Keratinocyte (primary cell): ENCODE measurements at regions not wholly inside any gene's neighbourhood (a gene's known extent, or its start where the extent isn't known, plus 50 kb on each side); places are given as distances from the start of the nearest gene placed in this dataset.

Source experiments
- DNase-seq: peaks from one replicate; pipeline ENCODE4 v3.0.0-alpha.2; 2011; ENCODE audit warnings: low read depth, missing footprints, low spot score
- FAIRE-seq: peaks from 2 replicates; lab custom pipeline; 2011; peaks lifted over from hg19 to GRCh38; lab: Jason Lieb, UNC
- H2AFZ ChIP-seq: 2 replicates; pipeline ENCODE4 v1.6.0; 2012; ENCODE audit warnings: low read length, control low read depth, inconsistent platforms; ENCODE audit not compliant: control insufficient read depth
- H3K27ac ChIP-seq: 2 replicates; pipeline ENCODE4 v1.5.1; 2011; ENCODE audit warnings: low read length; ENCODE audit not compliant: control insufficient read depth, insufficient read depth
- H3K27me3 ChIP-seq: 3 replicates; pipeline ENCODE4 v1.6.0; 2011; ENCODE audit warnings: low read length; ENCODE audit not compliant: control insufficient read depth, insufficient read depth; ENCODE audit errors: extremely low read depth
- H3K36me3 ChIP-seq, 2 experiments: 2 replicates in 1 of 2; 3 replicates in 1 of 2; pipeline ENCODE4 v1.5.1; 2011; ENCODE audit warnings: low read length in 2 of 2, mild to moderate bottlenecking in 1 of 2; ENCODE audit not compliant: control insufficient read depth in 2 of 2, insufficient read depth in 2 of 2; ENCODE audit errors: extremely low read depth in 1 of 2
- H3K4me1 ChIP-seq: 3 replicates; pipeline ENCODE4 v1.5.1; 2011; ENCODE audit warnings: low read length; ENCODE audit not compliant: control insufficient read depth, insufficient read depth; ENCODE audit errors: extremely low read depth
- H3K4me2 ChIP-seq: 3 replicates; pipeline ENCODE4 v1.6.0; 2011; ENCODE audit warnings: low read depth, low read length; ENCODE audit not compliant: control insufficient read depth, insufficient read depth; ENCODE audit errors: extremely low read depth
- H3K4me3 ChIP-seq, 3 experiments: fragments of 200-600 bp in 1 of 3; sonication (generic) in 1 of 3; 2 replicates in 2 of 3; 3 replicates in 1 of 3; pipeline ENCODE4 v1.5.1; 2011 to 2016; ENCODE audit warnings: low read length in 3 of 3, mild to moderate bottlenecking in 3 of 3, control low read depth in 2 of 3, inconsistent platforms in 1 of 3, low read depth in 1 of 3, mixed read lengths in 1 of 3, mixed run types in 1 of 3, moderate library complexity in 1 of 3; ENCODE audit not compliant: control insufficient read depth in 2 of 3, insufficient read depth in 2 of 3; ENCODE audit errors: extremely low read depth in 1 of 3
- H3K79me2 ChIP-seq: 2 replicates; pipeline ENCODE4 v1.6.0; 2012; ENCODE audit warnings: low read length; ENCODE audit not compliant: control insufficient read depth, insufficient read depth
- H3K9ac ChIP-seq: 3 replicates; pipeline ENCODE4 v1.6.0; 2011; ENCODE audit warnings: low read length; ENCODE audit not compliant: control insufficient read depth, insufficient read depth; ENCODE audit errors: extremely low read depth
- H3K9me1 ChIP-seq: 3 replicates; pipeline ENCODE4 v1.6.0; 2011; ENCODE audit warnings: low read length; ENCODE audit not compliant: control insufficient read depth, insufficient read depth; ENCODE audit errors: extremely low read depth
- H3K9me3 ChIP-seq: 2 replicates; pipeline ENCODE4 v1.5.1; 2012; ENCODE audit warnings: low read depth, low read length; ENCODE audit not compliant: control insufficient read depth
- H4K20me1 ChIP-seq: 3 replicates; pipeline ENCODE4 v1.6.0; 2011; ENCODE audit warnings: low read length; ENCODE audit not compliant: control insufficient read depth, insufficient read depth; ENCODE audit errors: extremely low read depth
- EZH2 ChIP-seq: IDR thresholded peaks from one replicate; pipeline ENCODE4 v1.6.1; 2012; ENCODE audit warnings: inconsistent platforms, mild to moderate bottlenecking, low read length, moderate library complexity
- dilution Hi-C: fragments of 300-500 bp; cut with MboI; formaldehyde crosslinking; loops from one replicate; pipeline ENCODE4 v1.7.0; 2020; ENCODE audit warnings: low sequenced_read_pairs; ENCODE audit not compliant: extremely low pct_ligation_motif_present
- TF ChIP-seq, protein P1 (sequence below), 3 experiments: IDR thresholded peaks in 1 of 3; conservative IDR thresholded peaks in 1 of 3; optimal IDR thresholded peaks in 1 of 3; 2 replicates in 2 of 3; 3 replicates in 1 of 3; pipeline versions ENCODE3 to v1.5.1; 2011; ENCODE audit warnings: low read length in 3 of 3, mild to moderate bottlenecking in 3 of 3, moderate library complexity in 2 of 3, control low read depth in 1 of 3, inconsistent platforms in 1 of 3; ENCODE audit not compliant: insufficient read depth in 2 of 3; ENCODE audit errors: extremely low read depth in 1 of 3

- no peaks in the 10 kb centered on the region for H3K27me3 ChIP-seq
- H3K9me1 ChIP-seq, result no peaks in the 10 kb centered on the region
- H4K20me1 ChIP-seq, result no peaks in the 10 kb centered on the region
- H3K9me3 ChIP-seq, result no peaks in the 10 kb centered on the region
- H3K4me3 ChIP-seq, result no peak overlapping the region
- no peak overlapping the region for H2AFZ ChIP-seq
- DNase-seq, result no peak
- dilution Hi-C loops, result no loop called here
- H3K4me2 ChIP-seq, result no peak overlapping the region
- H3K9ac ChIP-seq, result no peak overlapping the region
- no peak for TF ChIP-seq EZH2
- TF ChIP-seq, protein P1, sequence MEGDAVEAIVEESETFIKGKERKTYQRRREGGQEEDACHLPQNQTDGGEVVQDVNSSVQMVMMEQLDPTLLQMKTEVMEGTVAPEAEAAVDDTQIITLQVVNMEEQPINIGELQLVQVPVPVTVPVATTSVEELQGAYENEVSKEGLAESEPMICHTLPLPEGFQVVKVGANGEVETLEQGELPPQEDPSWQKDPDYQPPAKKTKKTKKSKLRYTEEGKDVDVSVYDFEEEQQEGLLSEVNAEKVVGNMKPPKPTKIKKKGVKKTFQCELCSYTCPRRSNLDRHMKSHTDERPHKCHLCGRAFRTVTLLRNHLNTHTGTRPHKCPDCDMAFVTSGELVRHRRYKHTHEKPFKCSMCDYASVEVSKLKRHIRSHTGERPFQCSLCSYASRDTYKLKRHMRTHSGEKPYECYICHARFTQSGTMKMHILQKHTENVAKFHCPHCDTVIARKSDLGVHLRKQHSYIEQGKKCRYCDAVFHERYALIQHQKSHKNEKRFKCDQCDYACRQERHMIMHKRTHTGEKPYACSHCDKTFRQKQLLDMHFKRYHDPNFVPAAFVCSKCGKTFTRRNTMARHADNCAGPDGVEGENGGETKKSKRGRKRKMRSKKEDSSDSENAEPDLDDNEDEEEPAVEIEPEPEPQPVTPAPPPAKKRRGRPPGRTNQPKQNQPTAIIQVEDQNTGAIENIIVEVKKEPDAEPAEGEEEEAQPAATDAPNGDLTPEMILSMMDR (optimal IDR thresholded peaks at IDR 0.05 in 1 of 3, IDR thresholded peaks at IDR 0.05 in 1 of 3, conservative IDR thresholded peaks at IDR 0.05 in 1 of 3; ENCODE audit: extremely low read depth in 1 of 3, insufficient read depth in 2 of 3, low read length in 3 of 3), result no peak
- H3K4me1 ChIP-seq, result no peaks in the 10 kb centered on the region
- FAIRE-seq, result no peak
- H3K27ac ChIP-seq, result no peak overlapping the region
- H3K36me3 ChIP-seq, result no peaks in the 10 kb centered on the region
- no peaks in the 10 kb centered on the region for H3K79me2 ChIP-seq
Measured at GRCh38 chr4:166635367-166635766, 598.9 kb downstream of the SPOCK3 start.

GRCh38 chr4:166637816-166638215 lies 596.5 kb downstream of the SPOCK3 start:
- H3K9me3 ChIP-seq, result no peaks in the 10 kb centered on the region
- no peaks in the 10 kb centered on the region for H3K36me3 ChIP-seq
- no peaks in the 10 kb centered on the region for H3K9me1 ChIP-seq
- FAIRE-seq (no peak), DNase-seq (no peak)
- no peak overlapping the region for H3K4me2 ChIP-seq
- H3K4me1 ChIP-seq, result no peaks in the 10 kb centered on the region
- H3K4me3 ChIP-seq, result no peak overlapping the region
- no peaks in the 10 kb centered on the region for H3K27me3 ChIP-seq
- no peak overlapping the region for H2AFZ ChIP-seq
- H3K79me2 ChIP-seq, result no peaks in the 10 kb centered on the region
- no peaks in the 10 kb centered on the region for H4K20me1 ChIP-seq
- no peak overlapping the region for H3K27ac ChIP-seq
- TF ChIP-seq EZH2, result no peak
- TF ChIP-seq, protein P1 (optimal IDR thresholded peaks at IDR 0.05 in 1 of 3, IDR thresholded peaks at IDR 0.05 in 1 of 3, conservative IDR thresholded peaks at IDR 0.05 in 1 of 3; ENCODE audit: extremely low read depth in 1 of 3, insufficient read depth in 2 of 3, low read length in 3 of 3), result no peak
- H3K9ac ChIP-seq, result no peak overlapping the region
- dilution Hi-C loops, result no loop called here
